ENCODE measurements at regions not wholly inside any gene's neighbourhood (a gene's known extent, or its start where the extent isn't known, plus 50 kb on each side); places are given as distances from the start of the nearest gene placed in this dataset.
A peak's percentile ranks its signal among the peaks of the same experiment; 100 is the strongest.

GRCh38 chr3:170730071-170730812 is 139.8 kb downstream of the RPL22L1 start:
- no peak for DNase-seq (ENCODE audit: low spot score)
- no peak overlapping the region for H3K4me3 ChIP-seq
- no peak overlapping the region for H3K27ac ChIP-seq
- no peak for TF ChIP-seq CTCF (IDR thresholded peaks at IDR 0.05)

- DNase-seq (ENCODE audit: low spot score): no peak
- Histone ChIP-seq H3K27ac (no peak overlapping the region), H3K4me3 (no peak overlapping the region)
- no peak for TF ChIP-seq CTCF (IDR thresholded peaks at IDR 0.05)
Observed at GRCh38 chr3:170728181-170728580, 141.8 kb downstream of the RPL22L1 start.

DNA sequence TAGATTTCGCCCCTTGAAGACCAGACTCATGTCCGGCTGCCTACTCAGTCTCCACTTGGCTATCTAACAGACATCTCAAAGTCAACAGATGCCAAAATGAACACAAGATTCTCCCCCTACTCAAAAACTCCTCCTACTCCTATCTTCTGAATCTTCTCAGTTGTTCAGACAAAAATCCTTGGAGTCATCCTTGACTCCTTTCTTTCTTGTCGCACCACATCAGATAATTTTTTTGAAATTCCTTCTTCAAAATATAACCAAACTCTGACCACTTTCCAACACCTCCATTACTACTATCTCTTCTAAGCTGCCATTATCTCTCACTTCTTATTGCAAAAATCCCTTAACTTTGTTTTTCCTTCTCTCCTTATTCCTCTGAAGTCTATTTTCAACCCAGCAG is 141.9 kb upstream of the SLC7A14 start:
- no peak for TF ChIP-seq CTCF (IDR thresholded peaks at IDR 0.05)
- no peak for DNase-seq (ENCODE audit: low spot score)
- peak overlapping the region; percentile 48 to 60 for H3K27ac ChIP-seq
- H3K4me3 ChIP-seq: no peak overlapping the region

- no peak overlapping the region for H3K4me3 ChIP-seq
- no peak for DNase-seq (ENCODE audit: low spot score)
- TF ChIP-seq CTCF (IDR thresholded peaks at IDR 0.05): no peak
- peak overlapping the region; percentile 48 to 60 for H3K27ac ChIP-seq
Observed at GRCh38 chr3:170726976-170727661, 141.2 kb upstream of the SLC7A14 start.

- Histone ChIP-seq H3K4me3 (no peak overlapping the region), H3K27ac (peak overlapping the region; percentile 5 to 71)
- DNase-seq (ENCODE audit: low spot score): no peak
- TF ChIP-seq CTCF (IDR thresholded peaks at IDR 0.05): no peak
Observed at GRCh38 chr3:170725285-170725731, 139.4 kb upstream of the SLC7A14 start.

DNA sequence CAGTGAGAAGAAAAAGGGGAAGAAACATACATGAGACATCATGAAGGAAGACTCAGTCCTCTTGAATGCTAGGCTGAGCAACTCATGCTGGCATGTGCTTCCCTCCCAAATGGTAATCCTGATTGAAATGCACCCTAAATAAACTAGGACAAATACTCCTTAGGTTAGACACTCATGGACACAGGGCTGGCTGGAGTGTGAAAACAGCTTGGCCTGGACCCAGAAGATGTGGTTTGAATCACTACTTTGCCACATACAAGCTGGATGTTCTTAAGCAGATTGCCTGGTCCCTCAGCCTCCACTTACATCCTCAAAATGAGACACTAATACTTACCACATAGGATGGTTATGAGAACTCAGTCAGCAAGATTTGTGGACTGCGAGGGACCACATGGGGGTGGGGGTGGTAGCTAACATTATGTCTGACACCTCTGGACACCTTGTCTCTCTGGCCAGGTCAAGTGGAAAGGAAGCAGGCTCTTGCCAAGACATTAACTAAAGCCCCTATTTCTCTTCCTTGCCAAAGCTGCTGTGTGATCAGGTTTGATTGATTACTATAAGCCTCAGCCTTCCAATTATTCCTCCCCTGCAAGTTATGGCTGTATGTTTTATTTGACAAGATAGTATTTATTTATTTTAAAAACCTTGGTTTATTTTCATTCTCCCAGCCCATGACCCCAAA is 138.9 kb upstream of the SLC7A14 start:
- H3K27ac ChIP-seq: peak overlapping the region in 1 of 2 donors; percentile 71
- no peak for TF ChIP-seq CTCF (IDR thresholded peaks at IDR 0.05)
- peak; percentile 76 for DNase-seq (ENCODE audit: low spot score)
- no peak overlapping the region for H3K4me3 ChIP-seq

Data from coronary artery (tissue), 2 donors.